GM23338 (cell line): ENCODE measurements at regions not wholly inside any gene's neighbourhood (a gene's known extent, or its start where the extent isn't known, plus 50 kb on each side); places are given as distances from the start of the nearest gene placed in this dataset.

ENCODE experiments used
- ATAC-seq: fragments of 200-7000 bp; cut with Tn5 transposase; 3 replicates; pipeline ENCODE4 v1.9.1; 2020
- DNase-seq: peaks from one replicate; pipeline ENCODE4 v3.0.0-alpha.2; 2015; ENCODE audit warnings: low spot score
- H2AFZ ChIP-seq: fragments of 200-600 bp; sonication (generic); 2 replicates; pipeline ENCODE4 v1.8.0; 2016; ENCODE audit warnings: antibody characterized with exemption, mild to moderate bottlenecking, moderate library complexity
- H3F3A ChIP-seq: fragments of 200-600 bp; sonication (generic); replicated peaks from 2 replicates; pipeline ENCODE4 v1.8.0; 2017; ENCODE audit warnings: antibody characterized with exemption, mixed run types, low read depth
- H3K27ac ChIP-seq: fragments of 200-600 bp; sonication (generic); 2 replicates; pipeline ENCODE4 v1.6.1; 2016; ENCODE audit warnings: low read depth
- H3K27me3 ChIP-seq: fragments of 200-600 bp; sonication (generic); 2 replicates; pipeline ENCODE4 v1.8.0; 2016; ENCODE audit warnings: mild to moderate bottlenecking, mixed run types, moderate library complexity; ENCODE audit not compliant: insufficient read depth
- H3K36me3 ChIP-seq: fragments of 200-600 bp; sonication (generic); 2 replicates; pipeline ENCODE4 v1.8.0; 2016; ENCODE audit warnings: mild to moderate bottlenecking; ENCODE audit not compliant: insufficient read depth
- H3K4me1 ChIP-seq: fragments of 200-600 bp; sonication (generic); 2 replicates; pipeline ENCODE4 v1.8.0; 2016; ENCODE audit warnings: mild to moderate bottlenecking, moderate library complexity; ENCODE audit not compliant: insufficient read depth
- H3K4me2 ChIP-seq: fragments of 200-600 bp; sonication (generic); 2 replicates; pipeline ENCODE4 v1.7.1; 2017; ENCODE audit warnings: mixed run types
- H3K4me3 ChIP-seq: fragments of 200-600 bp; sonication (generic); 2 replicates; pipeline ENCODE4 v1.6.1; 2016; ENCODE audit warnings: mixed run types
- H3K79me2 ChIP-seq: fragments of 200-600 bp; sonication (generic); replicated peaks from 2 replicates; pipeline ENCODE4 v1.8.0; 2017; ENCODE audit warnings: mild to moderate bottlenecking; ENCODE audit not compliant: insufficient read depth
- H3K9me2 ChIP-seq: fragments of 200-600 bp; sonication (generic); 2 replicates; pipeline ENCODE4 v1.8.0; 2017; ENCODE audit not compliant: insufficient read depth
- H4K20me1 ChIP-seq: fragments of 200-600 bp; sonication (generic); replicated peaks from 2 replicates; pipeline ENCODE4 v1.8.0; 2017; ENCODE audit warnings: mild to moderate bottlenecking; ENCODE audit not compliant: insufficient read depth
- H3K27ac Mint-ChIP-seq: 2 replicates; pipeline ENCODE4 v1.8.0; 2020; ENCODE audit warnings: inconsistent platforms, mild to moderate bottlenecking, moderate library complexity, mixed read lengths
- H3K27me3 Mint-ChIP-seq: 3 replicates; pipeline ENCODE4 v1.8.0; 2022; ENCODE audit warnings: low read depth, mild to moderate bottlenecking, moderate library complexity, mixed read lengths, inconsistent platforms; ENCODE audit not compliant: insufficient read depth, poor library complexity
- H3K36me3 Mint-ChIP-seq: 3 replicates; pipeline ENCODE4 v1.8.0; 2021; ENCODE audit warnings: low read depth, mild to moderate bottlenecking, inconsistent platforms, moderate library complexity, mixed read lengths
- H3K4me1 Mint-ChIP-seq: 3 replicates; pipeline ENCODE4 v1.8.0; 2020; ENCODE audit warnings: mild to moderate bottlenecking, inconsistent platforms, mixed read lengths
- H3K4me3 Mint-ChIP-seq: 3 replicates; pipeline ENCODE4 v1.8.0; 2021; ENCODE audit warnings: moderate library complexity, mild to moderate bottlenecking, inconsistent platforms, mixed read lengths
- H3K9me3 Mint-ChIP-seq: 3 replicates; pipeline ENCODE4 v1.8.0; 2020; ENCODE audit warnings: moderate library complexity, mild to moderate bottlenecking, inconsistent platforms, mixed read lengths
- CREB1 ChIP-seq: fragments of 250-450 bp; sonication (Bioruptor Pico); IDR thresholded peaks from 2 replicates; pipeline ENCODE4 v1.5.0; 2020; ENCODE audit warnings: low read depth, mild to moderate bottlenecking, moderate library complexity
- CTCF ChIP-seq, 2 experiments: fragments of 200-600 bp in 1 of 2; sonication (generic) in 1 of 2; conservative IDR thresholded peaks; 2 replicates each; pipeline versions ENCODE4 v1.5.1 to v1.6.1; 2016 to 2017; ENCODE audit warnings: antibody characterized with exemption in 2 of 2, low read depth in 2 of 2, mild to moderate bottlenecking in 2 of 2, moderate library complexity in 1 of 2
- ETS1 ChIP-seq: IDR thresholded peaks from 2 replicates; pipeline ENCODE4 v1.6.1; 2016; ENCODE audit warnings: antibody characterized with exemption
- EZH2 ChIP-seq: fragments of 200-600 bp; sonication (generic); IDR thresholded peaks from one replicate; pipeline ENCODE4 v1.8.0; 2017; ENCODE audit warnings: antibody characterized with exemption, mild to moderate bottlenecking, low read depth; ENCODE audit not compliant: unreplicated experiment
- EZH2phosphoT487 ChIP-seq: fragments of 200-600 bp; sonication (generic); IDR thresholded peaks from one replicate; pipeline ENCODE4 v1.8.1; 2018; ENCODE audit warnings: antibody characterized with exemption; ENCODE audit not compliant: unreplicated experiment
- JUNB ChIP-seq: IDR thresholded peaks from one replicate; pipeline ENCODE4 v1.6.1; 2016; ENCODE audit warnings: antibody characterized with exemption; ENCODE audit not compliant: unreplicated experiment
- NANOG ChIP-seq: IDR thresholded peaks from 2 replicates; pipeline ENCODE4 v1.6.1; 2016; ENCODE audit warnings: antibody characterized with exemption, borderline replicate concordance
- POLR2AphosphoS5 ChIP-seq: IDR thresholded peaks from 2 replicates; pipeline ENCODE4 v1.6.1; 2016; ENCODE audit warnings: antibody characterized with exemption, low read depth
- STAT1 ChIP-seq: IDR thresholded peaks from one replicate; pipeline ENCODE4 v1.6.1; 2016; ENCODE audit warnings: antibody characterized with exemption; ENCODE audit not compliant: unreplicated experiment
- ZNF114 ChIP-seq: fragments of 250-450 bp; sonication (Bioruptor Pico); IDR thresholded peaks from 2 replicates; pipeline ENCODE4 v1.5.0; 2020; ENCODE audit warnings: mild to moderate bottlenecking, moderate library complexity
- ZNF331 ChIP-seq: fragments of 250-450 bp; sonication (Bioruptor Pico); IDR thresholded peaks from 2 replicates; pipeline ENCODE4 v1.5.0; 2020; ENCODE audit warnings: low read depth, mild to moderate bottlenecking, moderate library complexity
- TF ChIP-seq, protein P1 (sequence below): fragments of 250-450 bp; sonication (Bioruptor Pico); IDR thresholded peaks from 2 replicates; pipeline ENCODE4 v1.5.0; 2020; ENCODE audit warnings: mild to moderate bottlenecking, moderate library complexity
- TF ChIP-seq, protein P2 (sequence below): IDR thresholded peaks from one replicate; pipeline ENCODE4 v1.6.1; 2018; ENCODE audit warnings: antibody characterized with exemption; ENCODE audit not compliant: unreplicated experiment

DNA sequence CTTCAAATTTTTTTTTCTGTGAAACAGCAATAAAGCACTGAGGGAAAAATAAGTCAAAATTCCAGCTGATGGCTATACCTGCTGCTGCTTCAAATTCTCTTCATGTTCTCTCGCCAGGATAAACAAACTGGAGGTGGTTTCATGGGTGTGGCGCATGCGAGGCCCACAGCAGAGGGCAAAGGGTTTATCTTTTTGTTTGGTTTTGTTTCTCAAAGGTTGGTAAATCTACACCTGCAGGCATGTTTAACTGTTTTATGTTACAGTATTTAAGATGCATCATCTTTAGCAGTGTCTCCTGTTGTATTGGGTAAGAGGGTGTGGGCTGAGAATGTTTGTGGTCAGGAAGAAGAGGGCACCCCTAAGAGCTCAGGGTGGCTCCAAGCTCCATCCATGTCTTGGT, 342.2 kb downstream of the CDH26 start:
- H3K4me3 Mint-ChIP-seq = no peak overlapping the region
- Histone ChIP-seq H3K4me1 (no peaks in the 10 kb centered on the region), H3K36me3 (no peaks in the 10 kb centered on the region), H2AFZ (no peak overlapping the region), H4K20me1 (no peaks in the 10 kb centered on the region), H3K4me3 (no peak overlapping the region), H3K27ac (no peak overlapping the region), H3K4me2 (no peak overlapping the region), H3K9me2 (no peaks in the 10 kb centered on the region), H3K27me3 (no peaks in the 10 kb centered on the region), H3F3A (no peaks in the 10 kb centered on the region), H3K79me2 (no peaks in the 10 kb centered on the region)
- ATAC-seq = no peak
- no peaks in the 10 kb centered on the region for H3K4me1 Mint-ChIP-seq
- no peak for DNase-seq
- H3K36me3 Mint-ChIP-seq = 0 out of 3 replicates have a peak, but pooled peaks cover 2% of the 10 kb centered on the region
- H3K27me3 Mint-ChIP-seq = peaks cover 2% of the 10 kb centered on the region
- H3K9me3 Mint-ChIP-seq = peaks cover 7% of the 10 kb centered on the region; the same call in 2 of the 3 replicates
- TF ChIP-seq ETS1 (no peak), CREB1 (CRISPR knock-in tag) (no peak), STAT1 (no peak), EZH2 (no peak), JUNB (no peak), ZNF114 (CRISPR knock-in tag) (no peak), NANOG (no peak), CTCF (conservative IDR thresholded peaks at IDR 0.05; ENCODE audit: low read depth in 2 of 2) (no peak), EZH2phosphoT487 (no peak), ZNF331 (CRISPR knock-in tag) (no peak), POLR2AphosphoS5 (no peak)
- TF ChIP-seq, protein P1, sequence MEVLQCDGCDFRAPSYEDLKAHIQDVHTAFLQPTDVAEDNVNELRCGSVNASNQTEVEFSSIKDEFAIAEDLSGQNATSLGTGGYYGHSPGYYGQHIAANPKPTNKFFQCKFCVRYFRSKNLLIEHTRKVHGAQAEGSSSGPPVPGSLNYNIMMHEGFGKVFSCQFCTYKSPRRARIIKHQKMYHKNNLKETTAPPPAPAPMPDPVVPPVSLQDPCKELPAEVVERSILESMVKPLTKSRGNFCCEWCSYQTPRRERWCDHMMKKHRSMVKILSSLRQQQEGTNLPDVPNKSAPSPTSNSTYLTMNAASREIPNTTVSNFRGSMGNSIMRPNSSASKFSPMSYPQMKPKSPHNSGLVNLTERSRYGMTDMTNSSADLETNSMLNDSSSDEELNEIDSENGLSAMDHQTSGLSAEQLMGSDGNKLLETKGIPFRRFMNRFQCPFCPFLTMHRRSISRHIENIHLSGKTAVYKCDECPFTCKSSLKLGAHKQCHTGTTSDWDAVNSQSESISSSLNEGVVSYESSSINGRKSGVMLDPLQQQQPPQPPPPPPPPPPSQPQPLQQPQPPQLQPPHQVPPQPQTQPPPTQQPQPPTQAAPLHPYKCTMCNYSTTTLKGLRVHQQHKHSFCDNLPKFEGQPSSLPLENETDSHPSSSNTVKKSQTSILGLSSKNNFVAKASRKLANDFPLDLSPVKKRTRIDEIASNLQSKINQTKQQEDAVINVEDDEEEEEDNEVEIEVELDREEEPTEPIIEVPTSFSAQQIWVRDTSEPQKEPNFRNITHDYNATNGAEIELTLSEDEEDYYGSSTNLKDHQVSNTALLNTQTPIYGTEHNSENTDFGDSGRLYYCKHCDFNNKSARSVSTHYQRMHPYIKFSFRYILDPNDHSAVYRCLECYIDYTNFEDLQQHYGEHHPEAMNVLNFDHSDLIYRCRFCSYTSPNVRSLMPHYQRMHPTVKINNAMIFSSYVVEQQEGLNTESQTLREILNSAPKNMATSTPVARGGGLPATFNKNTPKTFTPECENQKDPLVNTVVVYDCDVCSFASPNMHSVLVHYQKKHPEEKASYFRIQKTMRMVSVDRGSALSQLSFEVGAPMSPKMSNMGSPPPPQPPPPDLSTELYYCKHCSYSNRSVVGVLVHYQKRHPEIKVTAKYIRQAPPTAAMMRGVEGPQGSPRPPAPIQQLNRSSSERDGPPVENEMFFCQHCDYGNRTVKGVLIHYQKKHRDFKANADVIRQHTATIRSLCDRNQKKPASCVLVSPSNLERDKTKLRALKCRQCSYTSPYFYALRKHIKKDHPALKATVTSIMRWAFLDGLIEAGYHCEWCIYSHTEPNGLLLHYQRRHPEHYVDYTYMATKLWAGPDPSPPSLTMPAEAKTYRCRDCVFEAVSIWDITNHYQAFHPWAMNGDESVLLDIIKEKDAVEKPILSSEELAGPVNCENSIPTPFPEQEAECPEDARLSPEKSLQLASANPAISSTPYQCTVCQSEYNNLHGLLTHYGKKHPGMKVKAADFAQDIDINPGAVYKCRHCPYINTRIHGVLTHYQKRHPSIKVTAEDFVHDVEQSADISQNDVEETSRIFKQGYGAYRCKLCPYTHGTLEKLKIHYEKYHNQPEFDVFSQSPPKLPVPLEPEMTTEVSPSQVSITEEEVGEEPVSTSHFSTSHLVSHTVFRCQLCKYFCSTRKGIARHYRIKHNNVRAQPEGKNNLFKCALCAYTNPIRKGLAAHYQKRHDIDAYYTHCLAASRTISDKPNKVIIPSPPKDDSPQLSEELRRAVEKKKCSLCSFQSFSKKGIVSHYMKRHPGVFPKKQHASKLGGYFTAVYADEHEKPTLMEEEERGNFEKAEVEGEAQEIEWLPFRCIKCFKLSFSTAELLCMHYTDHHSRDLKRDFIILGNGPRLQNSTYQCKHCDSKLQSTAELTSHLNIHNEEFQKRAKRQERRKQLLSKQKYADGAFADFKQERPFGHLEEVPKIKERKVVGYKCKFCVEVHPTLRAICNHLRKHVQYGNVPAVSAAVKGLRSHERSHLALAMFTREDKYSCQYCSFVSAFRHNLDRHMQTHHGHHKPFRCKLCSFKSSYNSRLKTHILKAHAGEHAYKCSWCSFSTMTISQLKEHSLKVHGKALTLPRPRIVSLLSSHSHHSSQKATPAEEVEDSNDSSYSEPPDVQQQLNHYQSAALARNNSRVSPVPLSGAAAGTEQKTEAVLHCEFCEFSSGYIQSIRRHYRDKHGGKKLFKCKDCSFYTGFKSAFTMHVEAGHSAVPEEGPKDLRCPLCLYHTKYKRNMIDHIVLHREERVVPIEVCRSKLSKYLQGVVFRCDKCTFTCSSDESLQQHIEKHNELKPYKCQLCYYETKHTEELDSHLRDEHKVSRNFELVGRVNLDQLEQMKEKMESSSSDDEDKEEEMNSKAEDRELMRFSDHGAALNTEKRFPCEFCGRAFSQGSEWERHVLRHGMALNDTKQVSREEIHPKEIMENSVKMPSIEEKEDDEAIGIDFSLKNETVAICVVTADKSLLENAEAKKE (CRISPR knock-in tag) = no peak
- TF ChIP-seq, protein P2, sequence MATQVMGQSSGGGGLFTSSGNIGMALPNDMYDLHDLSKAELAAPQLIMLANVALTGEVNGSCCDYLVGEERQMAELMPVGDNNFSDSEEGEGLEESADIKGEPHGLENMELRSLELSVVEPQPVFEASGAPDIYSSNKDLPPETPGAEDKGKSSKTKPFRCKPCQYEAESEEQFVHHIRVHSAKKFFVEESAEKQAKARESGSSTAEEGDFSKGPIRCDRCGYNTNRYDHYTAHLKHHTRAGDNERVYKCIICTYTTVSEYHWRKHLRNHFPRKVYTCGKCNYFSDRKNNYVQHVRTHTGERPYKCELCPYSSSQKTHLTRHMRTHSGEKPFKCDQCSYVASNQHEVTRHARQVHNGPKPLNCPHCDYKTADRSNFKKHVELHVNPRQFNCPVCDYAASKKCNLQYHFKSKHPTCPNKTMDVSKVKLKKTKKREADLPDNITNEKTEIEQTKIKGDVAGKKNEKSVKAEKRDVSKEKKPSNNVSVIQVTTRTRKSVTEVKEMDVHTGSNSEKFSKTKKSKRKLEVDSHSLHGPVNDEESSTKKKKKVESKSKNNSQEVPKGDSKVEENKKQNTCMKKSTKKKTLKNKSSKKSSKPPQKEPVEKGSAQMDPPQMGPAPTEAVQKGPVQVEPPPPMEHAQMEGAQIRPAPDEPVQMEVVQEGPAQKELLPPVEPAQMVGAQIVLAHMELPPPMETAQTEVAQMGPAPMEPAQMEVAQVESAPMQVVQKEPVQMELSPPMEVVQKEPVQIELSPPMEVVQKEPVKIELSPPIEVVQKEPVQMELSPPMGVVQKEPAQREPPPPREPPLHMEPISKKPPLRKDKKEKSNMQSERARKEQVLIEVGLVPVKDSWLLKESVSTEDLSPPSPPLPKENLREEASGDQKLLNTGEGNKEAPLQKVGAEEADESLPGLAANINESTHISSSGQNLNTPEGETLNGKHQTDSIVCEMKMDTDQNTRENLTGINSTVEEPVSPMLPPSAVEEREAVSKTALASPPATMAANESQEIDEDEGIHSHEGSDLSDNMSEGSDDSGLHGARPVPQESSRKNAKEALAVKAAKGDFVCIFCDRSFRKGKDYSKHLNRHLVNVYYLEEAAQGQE = no peak
- H3K27ac Mint-ChIP-seq = no peak overlapping the region
